ENCODE measurements at regions not wholly inside any gene's neighbourhood (a gene's known extent, or its start where the extent isn't known, plus 50 kb on each side); places are given as distances from the start of the nearest gene placed in this dataset.
A peak's percentile ranks its signal among the peaks of the same experiment; 100 is the strongest.

DNA sequence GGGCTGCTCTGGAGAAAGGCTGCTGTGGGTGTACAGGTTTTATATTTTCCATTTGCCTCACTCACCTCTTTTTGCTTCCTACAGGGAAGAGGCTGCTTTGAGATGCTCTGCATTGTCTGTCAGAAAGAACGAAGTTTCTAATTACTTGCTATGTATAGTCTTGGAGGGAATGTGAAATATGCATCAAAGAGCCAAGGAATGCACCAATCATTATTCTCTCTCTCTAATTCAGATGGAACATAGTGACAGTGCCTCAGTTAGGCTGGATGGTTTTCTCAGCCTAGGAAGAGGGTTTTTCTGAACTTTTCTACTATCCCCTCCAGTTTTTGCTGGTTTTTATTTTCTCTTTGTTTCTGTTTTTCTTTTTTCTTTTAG is 106.8 kb upstream of the SLC4A4 start:
- Histone ChIP-seq H4K20me1 (ENCODE audit: insufficient read depth, low read depth, low read length) (no peaks in the 10 kb centered on the region), H3K4me2 (ENCODE audit: low read depth, low read length, poor library complexity, severe bottlenecking) (no peak overlapping the region), H3K27me3 (ENCODE audit: low read length) (no peaks in the 10 kb centered on the region), H3K4me3 (ENCODE audit: low read length) (no peak overlapping the region), H3K79me2 (ENCODE audit: low read length) (no peaks in the 10 kb centered on the region), H3K27ac (ENCODE audit: low read length) (no peak overlapping the region), H3K4me1 (ENCODE audit: low read length) (no peaks in the 10 kb centered on the region), H2AFZ (ENCODE audit: low read length) (no peak overlapping the region), H3K9me3 (ENCODE audit: low read length) (no peaks in the 10 kb centered on the region), H3K36me3 (ENCODE audit: insufficient read depth, low read length) (no peaks in the 10 kb centered on the region), H3K9ac (ENCODE audit: low read length) (no peak overlapping the region), H3K9me2 (replicated peaks; ENCODE audit: insufficient read depth, low read length) (no peaks in the 10 kb centered on the region)
- no peak for DNase-seq

DNA sequence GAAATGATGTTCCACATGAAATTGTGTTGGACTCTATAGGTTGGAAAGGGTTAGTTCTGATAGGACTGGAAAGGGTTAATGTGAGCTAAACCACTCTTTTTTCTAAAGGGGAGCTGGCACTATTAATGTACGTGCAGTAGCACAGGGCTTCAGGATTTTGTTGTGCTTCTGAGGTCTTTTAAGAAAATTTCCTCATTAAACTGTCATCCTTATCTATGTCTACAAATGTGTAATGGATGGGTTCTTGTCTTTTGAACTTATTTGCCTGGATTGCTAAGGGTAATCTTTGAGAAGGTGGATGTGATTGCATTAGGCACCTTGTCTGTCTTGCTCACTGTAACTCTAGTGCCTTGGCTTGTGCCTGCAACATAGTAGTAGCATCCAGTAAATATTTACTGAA is 106.0 kb upstream of the SLC4A4 start:
- Histone ChIP-seq H3K9ac (ENCODE audit: low read length) (no peak overlapping the region), H3K9me2 (replicated peaks; ENCODE audit: insufficient read depth, low read length) (no peaks in the 10 kb centered on the region), H3K36me3 (ENCODE audit: insufficient read depth, low read length) (no peaks in the 10 kb centered on the region), H4K20me1 (ENCODE audit: insufficient read depth, low read depth, low read length) (no peaks in the 10 kb centered on the region), H3K79me2 (ENCODE audit: low read length) (no peaks in the 10 kb centered on the region), H3K4me2 (ENCODE audit: low read depth, low read length, poor library complexity, severe bottlenecking) (no peak overlapping the region), H3K4me3 (ENCODE audit: low read length) (no peak overlapping the region), H2AFZ (ENCODE audit: low read length) (no peak overlapping the region), H3K27ac (ENCODE audit: low read length) (no peak overlapping the region), H3K4me1 (ENCODE audit: low read length) (no peaks in the 10 kb centered on the region), H3K9me3 (ENCODE audit: low read length) (no peaks in the 10 kb centered on the region), H3K27me3 (ENCODE audit: low read length) (no peaks in the 10 kb centered on the region)
- no peak for DNase-seq

DNA sequence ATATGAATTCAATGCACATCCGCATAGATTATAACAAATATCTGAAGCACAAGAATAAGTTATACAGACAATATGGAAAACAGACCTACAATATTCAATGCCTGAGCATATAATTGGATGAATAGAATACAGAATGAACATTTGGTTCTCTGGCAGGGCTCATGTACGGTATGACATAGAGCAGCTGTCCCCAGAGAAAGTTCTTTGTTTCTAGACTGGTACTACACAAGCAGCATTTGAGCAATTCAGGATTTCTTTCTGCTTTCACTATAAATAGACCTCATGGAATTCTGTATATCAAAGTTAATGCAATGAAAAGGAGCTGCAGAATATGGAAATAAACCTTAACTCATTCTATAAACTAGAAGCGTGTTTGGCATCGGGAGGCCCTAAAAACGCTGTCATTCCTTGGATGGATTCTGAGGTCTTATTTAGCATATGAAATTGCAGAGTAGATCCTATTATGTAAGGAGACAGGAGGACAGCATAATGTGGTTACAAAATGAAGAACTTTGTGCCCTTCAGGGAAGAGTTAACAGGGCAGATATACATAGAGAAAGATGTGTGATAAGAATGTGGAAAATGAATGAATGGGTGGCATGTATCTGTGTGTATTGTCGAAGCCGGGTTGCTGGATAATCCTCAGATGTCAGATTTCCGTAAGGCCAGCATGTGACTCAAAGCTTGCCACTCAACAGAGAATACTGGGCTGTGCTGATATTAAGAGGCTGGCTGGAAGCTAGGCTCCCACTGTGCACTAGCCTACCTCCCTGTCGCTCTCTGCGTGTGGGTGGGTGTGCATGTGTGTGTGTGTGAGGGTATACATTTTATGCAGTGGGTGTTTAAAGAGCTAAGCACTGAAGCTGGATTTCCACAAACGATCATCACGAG is 103.3 kb upstream of the SLC4A4 start:
- H3K9me3 ChIP-seq (ENCODE audit: low read length) = no peaks in the 10 kb centered on the region
- H3K4me3 ChIP-seq (ENCODE audit: low read length) = no peak overlapping the region
- H3K4me1 ChIP-seq (ENCODE audit: low read length) = no peaks in the 10 kb centered on the region
- H3K79me2 ChIP-seq (ENCODE audit: low read length) = no peaks in the 10 kb centered on the region
- no peaks in the 10 kb centered on the region for H3K36me3 ChIP-seq (ENCODE audit: insufficient read depth, low read length)
- no peak overlapping the region for H3K27ac ChIP-seq (ENCODE audit: low read length)
- H4K20me1 ChIP-seq (ENCODE audit: insufficient read depth, low read depth, low read length) = no peaks in the 10 kb centered on the region
- H3K4me2 ChIP-seq (ENCODE audit: low read depth, low read length, poor library complexity, severe bottlenecking) = no peak overlapping the region
- no peak for DNase-seq
- H2AFZ ChIP-seq (ENCODE audit: low read length) = no peak overlapping the region
- H3K9me2 ChIP-seq (replicated peaks; ENCODE audit: insufficient read depth, low read length) = no peaks in the 10 kb centered on the region
- H3K27me3 ChIP-seq (ENCODE audit: low read length) = no peaks in the 10 kb centered on the region
- H3K9ac ChIP-seq (ENCODE audit: low read length) = no peak overlapping the region

DNA sequence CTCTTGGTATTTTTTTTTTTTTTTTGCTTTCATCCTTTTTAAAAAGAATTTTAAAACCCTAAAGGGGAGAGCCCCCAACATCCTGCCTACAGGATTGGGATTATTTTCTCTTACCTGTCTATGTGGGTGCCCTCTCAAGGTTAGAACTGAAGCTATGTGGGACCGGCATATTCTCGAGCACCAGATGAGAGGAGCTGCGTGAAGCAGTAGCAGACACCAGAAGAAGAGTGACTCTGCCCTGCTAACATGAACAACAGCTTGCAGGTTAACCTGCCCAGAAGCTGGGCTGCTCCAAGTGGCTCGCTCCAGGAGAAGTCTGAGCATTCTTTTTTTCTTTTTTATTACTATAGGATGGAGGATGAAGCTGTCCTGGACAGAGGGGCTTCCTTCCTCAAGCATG is 102.6 kb upstream of the SLC4A4 start:
- no peak overlapping the region for H3K9ac ChIP-seq (ENCODE audit: low read length)
- no peak for DNase-seq
- H3K4me2 ChIP-seq (ENCODE audit: low read depth, low read length, poor library complexity, severe bottlenecking) = no peak overlapping the region

DNA sequence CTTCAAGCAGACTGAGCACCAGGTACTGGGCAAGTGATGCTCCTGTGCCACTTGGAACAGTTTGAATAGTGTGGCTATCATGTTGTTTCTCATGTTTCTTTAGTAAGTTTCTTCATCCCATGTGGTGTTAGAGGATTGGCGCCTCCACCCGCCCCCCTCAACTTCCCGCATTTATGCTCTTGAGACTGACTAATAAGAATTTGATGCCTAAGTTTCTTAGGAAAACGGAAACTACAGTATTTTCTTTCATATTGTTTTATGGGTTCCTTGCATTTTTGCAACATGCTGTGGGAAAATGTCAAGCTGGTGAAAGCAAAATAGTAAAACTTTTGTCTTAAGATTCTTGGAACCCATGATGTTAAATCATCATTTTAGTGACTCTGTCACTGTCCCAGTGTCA is 101.2 kb upstream of the SLC4A4 start:
- no peaks in the 10 kb centered on the region for H3K9me2 ChIP-seq (replicated peaks; ENCODE audit: insufficient read depth, low read length)
- no peaks in the 10 kb centered on the region for H3K27me3 ChIP-seq (ENCODE audit: low read length)
- no peaks in the 10 kb centered on the region for H3K36me3 ChIP-seq (ENCODE audit: insufficient read depth, low read length)
- no peak overlapping the region for H3K27ac ChIP-seq (ENCODE audit: low read length)
- no peak overlapping the region for H3K4me2 ChIP-seq (ENCODE audit: low read depth, low read length, poor library complexity, severe bottlenecking)
- no peak overlapping the region for H2AFZ ChIP-seq (ENCODE audit: low read length)
- no peak overlapping the region for H3K9ac ChIP-seq (ENCODE audit: low read length)
- no peak for DNase-seq
- no peaks in the 10 kb centered on the region for H3K79me2 ChIP-seq (ENCODE audit: low read length)
- H3K9me3 ChIP-seq (ENCODE audit: low read length) = no peaks in the 10 kb centered on the region
- no peaks in the 10 kb centered on the region for H3K4me1 ChIP-seq (ENCODE audit: low read length)
- H3K4me3 ChIP-seq (ENCODE audit: low read length) = no peak overlapping the region
- H4K20me1 ChIP-seq (ENCODE audit: insufficient read depth, low read depth, low read length) = no peaks in the 10 kb centered on the region

More for the DNA sequence above, 102.6 kb upstream of the SLC4A4 start:
- no peaks in the 10 kb centered on the region for H3K9me2 ChIP-seq (replicated peaks; ENCODE audit: insufficient read depth, low read length)
- no peaks in the 10 kb centered on the region for H3K36me3 ChIP-seq (ENCODE audit: insufficient read depth, low read length)
- no peaks in the 10 kb centered on the region for H4K20me1 ChIP-seq (ENCODE audit: insufficient read depth, low read depth, low read length)
- no peak overlapping the region for H3K4me3 ChIP-seq (ENCODE audit: low read length)
- H3K79me2 ChIP-seq (ENCODE audit: low read length) = no peaks in the 10 kb centered on the region
- no peaks in the 10 kb centered on the region for H3K4me1 ChIP-seq (ENCODE audit: low read length)
- no peak overlapping the region for H2AFZ ChIP-seq (ENCODE audit: low read length)
- no peak overlapping the region for H3K27ac ChIP-seq (ENCODE audit: low read length)
- H3K9me3 ChIP-seq (ENCODE audit: low read length) = no peaks in the 10 kb centered on the region
- H3K27me3 ChIP-seq (ENCODE audit: low read length) = no peaks in the 10 kb centered on the region

DNA sequence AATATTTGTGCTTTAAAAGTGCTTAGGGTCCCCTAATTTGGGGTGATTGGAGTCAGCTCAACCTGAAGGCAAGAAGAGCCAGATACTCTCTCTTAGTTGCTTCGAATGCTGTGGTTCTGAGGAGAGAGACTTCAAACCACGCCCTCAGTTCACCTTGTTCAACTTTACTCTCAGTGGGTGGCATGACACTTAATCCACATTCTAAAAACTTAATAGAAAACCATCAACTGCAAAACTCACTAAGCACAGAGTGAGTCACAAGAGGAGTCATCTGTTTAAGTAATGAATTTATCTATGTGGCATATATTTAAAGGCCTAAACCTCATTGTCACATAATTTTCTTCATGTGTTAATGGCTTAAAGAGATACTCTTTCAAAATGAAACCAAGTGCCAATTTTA is 99.5 kb upstream of the SLC4A4 start:
- H3K9me2 ChIP-seq (replicated peaks; ENCODE audit: insufficient read depth, low read length) = no peaks in the 10 kb centered on the region
- H2AFZ ChIP-seq (ENCODE audit: low read length) = no peak overlapping the region
- no peak overlapping the region for H3K27ac ChIP-seq (ENCODE audit: low read length)
- no peak overlapping the region for H3K4me3 ChIP-seq (ENCODE audit: low read length)
- no peaks in the 10 kb centered on the region for H4K20me1 ChIP-seq (ENCODE audit: insufficient read depth, low read depth, low read length)
- no peak for DNase-seq
- no peaks in the 10 kb centered on the region for H3K36me3 ChIP-seq (ENCODE audit: insufficient read depth, low read length)
- no peaks in the 10 kb centered on the region for H3K4me1 ChIP-seq (ENCODE audit: low read length)
- H3K9ac ChIP-seq (ENCODE audit: low read length) = no peak overlapping the region
- H3K9me3 ChIP-seq (ENCODE audit: low read length) = no peaks in the 10 kb centered on the region
- H3K4me2 ChIP-seq (ENCODE audit: low read depth, low read length, poor library complexity, severe bottlenecking) = no peak overlapping the region
- H3K27me3 ChIP-seq (ENCODE audit: low read length) = no peaks in the 10 kb centered on the region
- no peaks in the 10 kb centered on the region for H3K79me2 ChIP-seq (ENCODE audit: low read length)

DNA sequence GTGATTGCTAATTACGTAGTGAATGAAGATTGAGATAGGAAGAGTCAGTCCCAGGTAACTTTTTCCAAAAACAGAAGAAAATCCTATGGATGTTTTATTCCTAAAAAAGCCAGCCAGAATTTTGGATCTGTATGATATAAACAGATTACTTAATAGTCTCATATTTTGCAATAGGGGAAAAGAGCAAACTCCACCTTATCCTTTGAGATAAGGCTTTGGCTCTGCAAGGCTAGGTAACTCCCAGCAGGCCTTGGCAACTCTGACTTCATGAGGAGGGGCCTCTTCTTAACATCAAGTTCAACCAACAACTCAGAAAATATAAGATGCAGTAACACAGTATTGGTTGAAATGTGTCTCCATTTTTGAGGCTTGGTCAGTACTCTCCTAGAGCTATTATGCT is 98.7 kb upstream of the SLC4A4 start:
- Histone ChIP-seq H3K9me2 (replicated peaks; ENCODE audit: insufficient read depth, low read length) (no peaks in the 10 kb centered on the region), H3K9ac (ENCODE audit: low read length) (no peak overlapping the region), H3K27ac (ENCODE audit: low read length) (no peak overlapping the region), H3K4me3 (ENCODE audit: low read length) (no peak overlapping the region), H2AFZ (ENCODE audit: low read length) (no peak overlapping the region), H3K4me1 (ENCODE audit: low read length) (no peaks in the 10 kb centered on the region), H3K4me2 (ENCODE audit: low read depth, low read length, poor library complexity, severe bottlenecking) (no peak overlapping the region), H4K20me1 (ENCODE audit: insufficient read depth, low read depth, low read length) (no peaks in the 10 kb centered on the region), H3K9me3 (ENCODE audit: low read length) (no peaks in the 10 kb centered on the region), H3K79me2 (ENCODE audit: low read length) (no peaks in the 10 kb centered on the region), H3K27me3 (ENCODE audit: low read length) (no peaks in the 10 kb centered on the region), H3K36me3 (ENCODE audit: insufficient read depth, low read length) (no peaks in the 10 kb centered on the region)
- DNase-seq = no peak

DNA sequence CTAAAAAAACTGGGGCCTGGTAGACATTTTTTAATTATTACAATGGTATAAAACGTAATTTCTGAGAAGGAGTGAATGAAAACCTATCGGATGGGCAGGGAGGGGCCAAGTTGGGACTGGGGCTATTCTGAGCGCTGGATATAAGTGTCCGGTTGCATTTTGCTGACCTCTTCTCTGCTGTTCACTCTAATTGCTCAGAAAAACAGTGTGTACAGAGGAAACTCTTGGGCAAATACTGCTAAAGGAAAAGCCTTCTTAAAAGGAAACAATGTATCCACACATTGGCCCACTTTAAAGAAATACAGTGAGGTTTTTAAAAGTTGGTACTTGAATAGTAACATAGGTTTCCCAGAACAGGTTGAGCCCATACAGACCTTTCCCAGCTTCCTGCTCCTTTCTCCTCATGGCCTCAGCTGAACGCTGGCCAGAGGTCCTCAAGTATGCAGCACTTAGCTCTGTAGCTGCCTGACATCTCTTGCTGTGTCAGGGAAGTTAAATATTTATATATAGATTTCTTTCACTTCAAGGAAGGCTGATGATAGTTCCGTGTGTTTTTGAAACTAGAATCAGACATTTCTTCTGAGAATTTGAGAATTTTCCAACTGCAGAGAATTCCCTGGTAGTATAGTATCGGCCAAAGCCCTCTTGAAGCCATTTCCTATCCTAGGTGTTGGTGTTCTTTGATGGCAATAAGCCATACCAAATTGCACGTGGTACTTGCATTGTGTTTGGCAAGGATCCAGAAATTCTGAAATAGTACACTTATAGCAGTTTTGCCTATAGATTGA is 97.1 kb upstream of the SLC4A4 start:
- H2AFZ ChIP-seq (ENCODE audit: low read length) = no peak overlapping the region
- no peak overlapping the region for H3K4me3 ChIP-seq (ENCODE audit: low read length)
- DNase-seq = peak; percentile 37

More for the DNA sequence above, 97.1 kb upstream of the SLC4A4 start:
- Histone ChIP-seq H4K20me1 (ENCODE audit: insufficient read depth, low read depth, low read length) (no peaks in the 10 kb centered on the region), H3K9ac (ENCODE audit: low read length) (no peak overlapping the region), H3K27ac (ENCODE audit: low read length) (no peak overlapping the region), H3K4me2 (ENCODE audit: low read depth, low read length, poor library complexity, severe bottlenecking) (no peak overlapping the region), H3K79me2 (ENCODE audit: low read length) (no peaks in the 10 kb centered on the region), H3K9me2 (replicated peaks; ENCODE audit: insufficient read depth, low read length) (no peaks in the 10 kb centered on the region), H3K36me3 (ENCODE audit: insufficient read depth, low read length) (no peaks in the 10 kb centered on the region), H3K4me1 (ENCODE audit: low read length) (no peaks in the 10 kb centered on the region), H3K9me3 (ENCODE audit: low read length) (no peaks in the 10 kb centered on the region), H3K27me3 (ENCODE audit: low read length) (no peaks in the 10 kb centered on the region)
